GM19463 (cell line): ENCODE measurements at regions not wholly inside any gene's neighbourhood (a gene's known extent, or its start where the extent isn't known, plus 50 kb on each side); places are given as distances from the start of the nearest gene placed in this dataset.
"Not testable (repeated sequence)": the region's sequence is repeated elsewhere in the genome, so short reads cannot be mapped to it uniquely, and the experiment has no call there.

Experiments used
- ATAC-seq: cut with Tn5 transposase; IDR thresholded peaks from one replicate; pipeline ENCODE4 v1.9.1; 2021; ENCODE audit warnings: mild to moderate bottlenecking, moderate library complexity; ENCODE audit not compliant: unreplicated experiment

- ATAC-seq = no peak
Observed at GRCh38 chr9:3773362-3774060, 247.7 kb upstream of the RFX3 start.

DNA sequence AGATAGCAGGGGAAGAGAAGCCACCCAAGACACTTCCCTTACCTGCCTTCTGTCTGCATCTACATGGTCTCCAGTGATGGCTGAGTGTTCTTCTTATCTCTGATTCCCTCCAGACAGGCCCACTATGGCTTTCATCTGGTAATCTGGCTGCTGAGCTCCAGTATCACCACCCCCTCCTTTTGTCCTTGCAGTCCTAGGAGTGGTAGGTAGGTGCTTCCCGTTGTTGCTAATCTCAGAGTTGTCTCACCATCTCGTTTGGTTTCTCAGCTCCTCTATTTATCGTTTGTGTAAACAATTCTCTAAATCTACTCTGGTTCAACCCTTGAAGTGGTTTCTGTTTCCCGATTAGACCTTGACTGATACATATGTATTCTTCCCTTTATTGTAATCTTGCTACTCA, 243.8 kb upstream of the RFX3 start:
- no peak for ATAC-seq

GRCh38 chr9:3768712-3769457, 243.1 kb upstream of the RFX3 start:
- ATAC-seq = no peak

DNA sequence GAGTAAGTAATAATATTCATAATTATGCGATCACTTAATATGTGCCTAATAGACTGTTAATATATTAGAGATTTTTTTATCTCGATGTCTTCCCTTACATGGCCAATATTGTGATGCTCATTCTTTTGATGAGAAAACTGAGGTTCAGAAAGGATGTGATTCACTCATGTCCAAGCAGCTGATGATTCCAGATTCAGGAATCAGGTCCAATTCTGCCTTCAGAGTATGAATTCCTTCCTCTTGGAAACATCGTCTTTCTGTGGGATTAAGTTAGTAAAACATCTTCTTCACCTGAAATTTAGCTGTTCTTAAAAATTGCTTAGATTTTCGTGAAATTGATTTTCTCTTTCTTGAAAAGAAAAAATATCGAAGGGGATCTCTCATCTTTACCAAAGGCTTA, 242.5 kb upstream of the RFX3 start:
- no peak for ATAC-seq

GRCh38 chr9:3762076-3762475, 236.3 kb upstream of the RFX3 start:
- no peak for ATAC-seq

DNA sequence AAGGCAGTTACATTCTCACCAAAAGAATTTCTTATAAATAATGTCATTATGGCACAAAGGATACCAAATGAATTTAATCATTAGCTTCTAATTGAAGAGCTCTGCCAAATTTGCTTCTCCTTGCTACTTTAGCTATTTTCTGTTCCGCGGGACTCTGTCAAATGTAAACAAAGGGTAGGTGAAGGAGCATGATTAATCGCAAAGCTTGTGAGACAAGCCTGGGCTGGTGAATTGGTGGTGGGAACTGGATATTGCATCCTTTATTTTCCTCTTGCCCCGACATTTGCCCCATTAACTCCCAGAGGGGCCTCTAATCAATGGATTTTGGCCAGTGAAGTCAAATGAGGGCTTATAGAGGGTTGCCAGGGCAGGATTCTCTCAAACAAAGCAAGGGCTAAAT, 234.2 kb upstream of the RFX3 start:
- ATAC-seq = no peak

- no peak for ATAC-seq
Observed at GRCh38 chr9:3758816-3759576, 233.2 kb upstream of the RFX3 start.

GRCh38 chr9:3756071-3756470, 230.3 kb upstream of the RFX3 start:
- no peak for ATAC-seq

GRCh38 chr9:3751125-3751758, 225.4 kb upstream of the RFX3 start:
- no peak for ATAC-seq

- ATAC-seq = no peak
Observed at GRCh38 chr9:3750321-3750720, 224.5 kb upstream of the RFX3 start.

DNA sequence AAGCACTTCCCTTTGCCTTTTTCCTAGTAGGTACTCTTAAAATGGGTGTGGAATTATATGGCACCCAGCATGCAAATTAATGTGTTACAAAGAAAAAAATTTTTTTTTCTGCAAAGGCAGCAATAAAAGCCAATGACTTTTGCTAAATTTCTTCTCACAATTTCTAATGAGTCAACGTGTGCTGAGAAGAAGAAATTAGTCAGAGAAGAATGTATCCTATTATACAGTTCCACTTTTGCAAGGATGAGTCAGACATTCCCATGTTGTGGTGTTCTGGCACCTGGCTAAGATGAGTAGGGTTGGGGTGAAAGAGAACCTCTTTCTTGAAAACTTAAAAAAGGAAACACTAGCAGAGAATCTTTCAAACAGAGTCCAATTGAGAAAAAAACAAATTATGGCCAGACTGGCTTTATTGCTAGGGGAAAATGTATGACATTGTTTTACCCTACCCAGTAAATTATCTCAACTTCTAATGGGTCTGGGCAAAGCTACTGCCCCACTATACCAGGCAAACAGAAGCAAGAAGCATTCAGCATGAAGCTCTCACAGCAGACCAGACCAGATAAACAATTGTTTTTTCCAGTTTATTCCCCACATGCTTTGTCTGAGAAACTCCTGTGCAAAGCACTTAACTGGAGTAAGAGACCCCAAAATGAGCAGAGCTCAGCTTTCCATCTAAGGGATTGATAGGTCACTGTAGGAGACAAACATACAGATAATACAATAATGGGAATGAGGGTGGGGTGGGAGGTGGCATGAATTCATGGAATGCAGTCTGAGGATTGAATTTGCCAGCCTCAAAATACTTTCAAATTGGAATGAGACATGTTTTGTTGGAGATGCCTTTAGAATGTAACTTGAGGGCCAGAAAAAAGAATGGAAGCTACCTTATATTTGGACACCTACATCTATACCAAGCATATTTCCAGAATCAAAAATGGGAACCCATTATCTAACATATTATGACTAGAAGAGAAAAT, 220.8 kb upstream of the RFX3 start:
- peak; percentile 71 for ATAC-seq

DNA sequence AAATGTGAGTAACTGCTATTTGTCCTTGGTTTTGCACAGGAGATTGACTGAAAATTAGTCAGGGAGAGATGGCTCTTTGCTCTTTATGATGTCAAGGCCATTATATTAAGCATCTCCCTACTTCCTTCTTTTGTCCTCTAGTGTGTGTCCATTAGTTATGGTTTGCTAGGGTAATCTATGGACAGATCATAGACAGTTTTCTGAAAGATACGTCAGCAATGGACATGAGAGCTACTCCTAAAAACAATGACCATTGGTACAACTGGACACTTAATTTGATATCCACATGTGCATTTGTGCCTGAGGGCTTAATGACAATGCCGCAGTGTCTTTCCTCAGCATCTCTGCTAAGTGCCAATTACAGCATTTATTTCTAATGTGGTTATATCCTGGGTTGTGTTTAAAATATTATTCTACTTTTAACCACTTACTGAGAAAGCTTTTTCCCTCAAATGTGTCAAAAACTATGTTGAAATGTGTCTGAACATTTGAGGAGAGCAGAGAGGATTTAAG, 218.2 kb upstream of the RFX3 start:
- ATAC-seq = no peak

- no peak for ATAC-seq
Observed at GRCh38 chr9:3742586-3742985, 216.8 kb upstream of the RFX3 start.

- ATAC-seq = no peak
Observed at GRCh38 chr9:3741729-3742128, 215.9 kb upstream of the RFX3 start.

DNA sequence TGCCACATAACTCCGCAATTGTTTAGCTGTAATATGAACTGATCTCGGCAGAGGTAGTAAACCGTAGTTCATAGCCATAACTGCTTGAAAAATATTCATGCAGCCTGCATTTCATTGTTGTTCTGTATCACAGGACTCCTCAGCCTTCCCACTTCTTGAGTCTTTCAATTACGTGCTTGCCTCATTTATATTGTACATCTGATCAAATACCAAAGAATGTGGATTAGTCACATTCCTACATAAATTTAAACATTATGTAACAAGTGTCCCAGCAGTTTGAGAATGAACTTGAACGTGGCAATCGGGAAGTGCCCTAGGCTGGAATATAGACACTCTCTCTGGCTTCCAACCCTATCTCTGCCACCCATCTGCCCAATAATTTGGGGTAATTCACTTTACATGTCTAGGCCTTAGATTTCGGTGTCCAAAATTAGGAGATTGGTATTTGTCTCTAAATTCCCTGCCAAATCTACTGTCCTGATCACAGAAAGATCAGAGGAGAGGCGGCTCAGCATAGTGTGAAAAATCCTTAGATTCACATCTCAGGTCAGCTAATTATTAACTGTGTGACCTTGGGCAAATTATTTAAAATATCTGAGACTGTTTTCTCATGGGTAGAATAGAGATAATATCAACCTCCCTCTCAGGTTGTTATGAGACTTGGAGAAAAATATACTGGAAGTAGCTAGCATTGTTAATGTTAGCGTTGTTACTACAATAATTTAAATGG, 215.1 kb upstream of the RFX3 start:
- ATAC-seq = no peak

GRCh38 chr9:3736161-3736560, 210.4 kb upstream of the RFX3 start:
- no peak for ATAC-seq

DNA sequence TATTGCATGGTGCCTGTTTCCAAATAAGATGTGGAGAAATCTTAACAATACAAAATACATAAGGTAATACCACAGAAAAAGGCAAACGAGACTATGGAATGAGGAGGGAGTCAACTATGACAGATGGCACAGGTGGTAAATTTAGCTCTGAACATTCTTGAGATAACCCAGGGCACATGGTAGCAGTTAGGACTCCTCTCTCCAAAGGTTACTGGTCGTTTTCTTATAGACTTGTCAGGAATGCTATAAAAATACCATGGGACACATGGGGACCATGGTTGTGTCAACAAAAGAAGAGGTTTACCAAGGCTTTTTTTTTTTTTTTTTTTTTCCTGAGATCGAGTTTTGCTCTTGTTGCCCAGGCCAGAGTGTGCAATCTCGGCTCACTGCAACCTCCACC, 209.4 kb upstream of the RFX3 start:
- ATAC-seq = no peak

GRCh38 chr9:3733527-3734262, 207.9 kb upstream of the RFX3 start:
- not testable (repeated sequence) for ATAC-seq

DNA sequence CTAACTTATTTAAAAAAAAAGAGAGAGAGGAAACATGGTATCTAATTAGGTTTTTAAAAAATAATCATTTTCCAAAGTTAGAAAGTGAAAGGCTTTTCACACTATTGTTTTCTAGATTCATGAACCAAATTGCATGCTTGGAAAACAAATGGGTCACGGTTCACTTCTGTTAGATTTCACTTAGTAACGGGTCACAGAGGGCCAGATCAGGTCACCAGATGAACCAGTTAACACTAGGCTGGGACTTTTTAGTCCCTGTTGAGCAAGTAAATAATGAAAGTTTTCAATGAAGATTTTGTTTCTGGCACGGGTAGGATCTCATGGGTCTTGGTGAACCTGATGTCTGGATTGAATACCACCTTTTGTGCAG, 207.2 kb upstream of the RFX3 start:
- ATAC-seq = no peak
